CD4-positive, alpha-beta T cell treated with Interferon gamma for 1 hour (primary cell): ENCODE measurements at regions not wholly inside any gene's neighbourhood (a gene's known extent, or its start where the extent isn't known, plus 50 kb on each side); places are given as distances from the start of the nearest gene placed in this dataset.

Experiments used
- DNase-seq: peaks from one replicate; pipeline ENCODE4 v3.0.0-alpha.2; 2020

GRCh38 chr21:38923429-38923828, 117.7 kb downstream of the ETS2 start:
- DNase-seq, result no peak

GRCh38 chr21:38922474-38923235, 116.9 kb downstream of the ETS2 start:
- DNase-seq, result no peak

- DNase-seq, result no peak
Measured at GRCh38 chr21:38921511-38922251, 116.0 kb downstream of the ETS2 start.

- no peak for DNase-seq
Measured at GRCh38 chr21:38920631-38921398, 115.1 kb downstream of the ETS2 start.

- no peak for DNase-seq
Measured at GRCh38 chr21:38918607-38919346, 113.0 kb downstream of the ETS2 start.

- no peak for DNase-seq
Measured at GRCh38 chr21:38917043-38917774, 111.5 kb downstream of the ETS2 start.

- no peak for DNase-seq
Measured at GRCh38 chr21:38916214-38916964, 110.7 kb downstream of the ETS2 start.

- no peak for DNase-seq
Measured at GRCh38 chr21:38915546-38915945, 109.8 kb downstream of the ETS2 start.

- no peak for DNase-seq
Measured at GRCh38 chr21:38914528-38915293, 109.0 kb downstream of the ETS2 start.

- no peak for DNase-seq
Measured at GRCh38 chr21:38913893-38914527, 108.3 kb downstream of the ETS2 start.

GRCh38 chr21:38913120-38913892, 107.6 kb downstream of the ETS2 start:
- DNase-seq, result no peak

GRCh38 chr21:38912789-38913119, 107.0 kb downstream of the ETS2 start:
- DNase-seq, result no peak

- no peak for DNase-seq
Measured at GRCh38 chr21:38912102-38912629, 106.4 kb downstream of the ETS2 start.

GRCh38 chr21:38911484-38912101, 105.9 kb downstream of the ETS2 start:
- no peak for DNase-seq

- DNase-seq, result no peak
Measured at GRCh38 chr21:38910390-38911067, 104.8 kb downstream of the ETS2 start.

- DNase-seq, result no peak
Measured at GRCh38 chr21:38909929-38910328, 104.2 kb downstream of the ETS2 start.

GRCh38 chr21:38909109-38909508, 103.4 kb downstream of the ETS2 start:
- DNase-seq, result no peak

GRCh38 chr21:38908537-38908936, 102.8 kb downstream of the ETS2 start:
- DNase-seq, result no peak
